SIG-M5 treated with dmso at 0.1 percent for 504 hours (cell line): ENCODE measurements at regions not wholly inside any gene's neighbourhood (a gene's known extent, or its start where the extent isn't known, plus 50 kb on each side); places are given as distances from the start of the nearest gene placed in this dataset.

Source experiments
- DNase-seq: peaks from one replicate; lab custom pipeline; 2025; ENCODE audit not compliant: unreplicated experiment; lab: John Stamatoyannopoulos, UW

DNA sequence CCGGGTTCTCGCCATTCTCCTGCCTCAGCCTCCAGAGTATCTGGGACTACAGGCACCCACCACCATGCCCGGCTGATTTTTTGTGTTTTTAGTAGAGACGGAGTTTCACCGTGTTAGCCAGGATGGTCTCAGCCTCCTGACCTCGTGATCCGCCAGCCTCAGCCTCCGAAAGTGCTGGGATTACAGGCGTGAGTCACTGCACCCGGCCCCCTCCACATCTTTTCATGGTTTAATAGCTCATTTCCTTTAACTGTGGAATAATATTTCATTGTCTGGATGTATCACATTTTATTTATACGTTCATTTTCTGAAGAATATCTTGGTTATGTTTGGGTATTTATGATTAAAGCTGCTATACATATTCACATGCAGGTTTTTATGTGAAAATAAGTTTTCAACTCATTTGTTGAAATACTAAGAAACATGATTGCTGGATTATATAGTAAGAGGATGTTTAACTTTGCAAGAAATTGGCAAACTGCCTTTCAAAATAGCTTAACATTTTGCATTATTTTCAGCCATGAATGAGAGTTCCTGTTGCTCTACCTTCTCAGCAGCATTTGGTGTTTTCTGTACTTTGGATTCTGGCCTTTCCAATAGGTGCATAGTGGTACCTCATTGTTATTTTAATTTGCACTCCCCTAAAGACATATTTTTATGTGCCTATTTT lies 591.9 kb downstream of the TECRL start:
- no peak for DNase-seq

DNA sequence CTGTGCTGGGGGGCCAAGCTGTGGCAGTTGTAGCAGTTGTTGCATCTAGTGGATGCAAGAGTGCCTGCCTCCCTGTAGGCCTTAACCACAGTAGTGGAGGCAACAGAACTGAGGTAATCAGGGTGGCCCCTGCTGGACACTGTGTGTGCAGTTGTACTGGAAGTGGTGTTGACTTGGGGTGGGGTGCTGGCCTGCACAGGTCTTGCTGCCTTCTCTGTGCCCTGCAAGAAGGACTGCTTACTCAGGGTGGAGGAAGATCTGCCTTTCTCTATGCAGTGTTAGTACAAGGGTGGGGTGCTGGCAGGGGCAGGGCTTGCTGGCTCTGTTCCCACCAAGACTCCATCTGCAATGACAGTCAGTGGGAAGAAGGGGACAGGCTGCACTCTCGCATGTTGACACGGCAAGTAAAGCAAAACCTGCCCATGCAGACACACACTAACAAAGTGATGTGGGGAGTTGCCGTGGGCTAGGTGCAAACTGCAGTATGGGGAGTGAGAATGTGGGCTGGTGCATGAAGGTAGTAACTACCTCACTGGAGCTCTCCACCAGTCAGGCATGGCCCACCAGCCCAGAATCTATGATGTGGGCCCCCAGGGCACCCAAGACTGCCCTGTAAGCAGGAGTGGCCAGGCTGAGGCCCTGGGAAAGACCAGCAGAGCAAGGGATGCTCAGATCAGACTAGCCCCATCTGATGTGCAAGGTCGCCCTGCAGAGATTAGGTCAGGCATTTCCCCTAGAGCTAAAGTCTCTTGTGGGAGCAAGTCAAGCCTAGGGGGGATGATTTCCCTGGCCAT lies 594.9 kb downstream of the TECRL start:
- no peak for DNase-seq

DNA sequence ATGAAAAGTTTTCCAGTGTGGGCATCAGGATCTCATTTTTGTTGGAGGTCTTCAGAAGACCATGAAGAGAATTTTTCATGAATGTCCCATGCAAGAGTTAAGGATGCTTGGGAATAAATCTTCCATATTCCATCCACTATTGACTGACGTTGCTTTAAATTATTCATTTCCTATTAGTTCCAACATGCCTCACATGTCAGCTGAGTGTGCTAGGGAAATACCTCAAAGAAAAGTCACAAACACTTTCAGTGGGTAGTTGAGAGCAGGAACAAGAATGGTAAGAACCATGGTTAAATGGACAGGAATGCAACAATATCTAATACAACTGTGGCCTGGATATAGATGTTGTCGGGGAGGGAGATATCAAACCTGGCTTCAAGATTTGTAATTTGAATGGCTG lies 610.1 kb downstream of the TECRL start:
- no peak for DNase-seq

DNA sequence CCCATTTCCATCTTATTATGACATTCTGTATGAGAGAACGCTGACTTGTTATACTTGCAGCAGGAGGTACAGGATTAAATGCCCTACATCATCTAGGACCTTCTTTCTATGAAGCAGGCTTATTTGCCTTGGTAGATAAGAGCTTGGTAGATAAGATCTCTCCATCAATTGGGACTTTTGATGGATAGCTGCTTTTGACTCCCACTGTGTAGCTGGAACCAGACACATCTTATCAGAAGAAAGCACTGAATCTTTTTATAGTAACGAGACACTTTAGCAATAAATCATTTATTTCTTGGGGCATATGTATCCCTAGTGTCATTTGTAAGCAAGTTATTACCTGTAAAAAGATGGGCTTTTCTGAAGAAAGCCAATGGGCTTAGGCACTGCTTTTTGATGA lies 613.9 kb downstream of the TECRL start:
- DNase-seq, result no peak

DNA sequence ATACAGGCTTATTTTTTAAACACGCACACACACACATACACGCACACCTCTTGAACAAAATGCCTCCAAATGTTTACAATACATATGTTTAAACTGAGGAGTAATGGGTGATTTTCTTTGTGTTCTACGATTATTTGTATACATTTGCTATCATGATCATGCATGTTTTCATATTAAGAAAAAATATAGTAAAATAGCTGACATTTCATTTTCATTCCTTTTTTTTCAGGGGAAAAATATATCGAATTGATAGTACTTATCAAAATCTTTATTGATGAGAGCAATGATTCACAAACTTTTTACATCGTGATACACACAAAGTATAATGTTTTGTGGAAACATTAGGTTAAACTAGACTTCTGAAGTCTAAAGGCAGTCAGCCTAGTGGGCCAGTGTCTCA lies 618.9 kb downstream of the TECRL start:
- DNase-seq, result no peak

DNA sequence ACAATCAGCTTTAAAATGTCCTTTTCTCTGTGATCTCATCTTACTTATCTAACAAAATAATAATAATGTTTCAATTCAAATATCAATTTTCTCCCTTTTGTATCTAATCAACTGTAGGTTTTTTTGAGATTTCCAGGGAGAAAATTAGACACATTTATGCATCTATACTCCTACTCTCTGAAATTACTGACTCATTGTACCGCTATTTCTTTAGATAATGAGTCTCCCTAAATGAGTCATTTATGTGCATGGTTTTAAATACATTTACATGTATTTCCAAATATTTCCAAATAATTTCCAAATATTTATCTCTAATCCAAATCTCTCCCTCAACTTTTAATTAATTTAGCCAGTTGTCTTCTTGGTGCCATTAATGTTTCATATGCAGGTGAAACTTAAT lies 621.0 kb downstream of the TECRL start:
- no peak for DNase-seq

DNA sequence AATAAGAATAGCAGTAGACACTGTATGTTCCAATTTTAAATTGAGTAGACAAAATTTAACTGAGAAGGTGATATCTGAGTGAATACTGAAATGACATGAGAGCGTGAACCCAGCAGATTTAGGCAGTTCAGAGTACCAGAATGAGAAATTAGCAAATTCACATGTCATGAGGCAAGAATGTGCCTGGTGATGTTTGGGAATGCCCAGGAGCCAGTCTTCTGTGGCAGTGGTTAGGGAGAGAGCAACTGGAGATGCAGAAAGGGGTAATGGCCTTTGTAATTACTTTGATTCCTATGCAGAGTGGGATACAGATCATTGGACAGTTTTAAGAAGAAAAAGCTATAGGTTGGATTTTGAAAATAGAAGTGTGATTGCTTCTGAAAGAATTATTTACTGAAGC lies 621.9 kb downstream of the TECRL start:
- no peak for DNase-seq

DNA sequence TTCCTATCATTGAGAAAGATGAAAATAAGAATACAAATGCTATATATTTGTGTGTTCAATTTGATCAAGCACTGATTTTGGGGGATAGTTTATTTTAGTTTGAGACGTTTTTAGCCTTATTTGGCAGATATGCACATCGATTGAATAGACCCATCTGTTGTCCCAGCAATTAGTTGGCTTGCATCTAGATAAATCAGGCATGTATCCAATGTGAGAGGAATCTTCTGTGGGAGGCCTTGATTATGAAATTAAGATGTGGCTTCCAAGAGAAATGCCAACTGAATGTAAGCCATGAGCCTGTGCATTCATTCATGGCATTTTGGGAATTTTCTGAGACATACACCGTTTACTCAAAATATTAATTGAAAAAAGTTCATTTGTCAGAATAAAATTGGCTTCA lies 623.1 kb downstream of the TECRL start:
- no peak for DNase-seq

DNA sequence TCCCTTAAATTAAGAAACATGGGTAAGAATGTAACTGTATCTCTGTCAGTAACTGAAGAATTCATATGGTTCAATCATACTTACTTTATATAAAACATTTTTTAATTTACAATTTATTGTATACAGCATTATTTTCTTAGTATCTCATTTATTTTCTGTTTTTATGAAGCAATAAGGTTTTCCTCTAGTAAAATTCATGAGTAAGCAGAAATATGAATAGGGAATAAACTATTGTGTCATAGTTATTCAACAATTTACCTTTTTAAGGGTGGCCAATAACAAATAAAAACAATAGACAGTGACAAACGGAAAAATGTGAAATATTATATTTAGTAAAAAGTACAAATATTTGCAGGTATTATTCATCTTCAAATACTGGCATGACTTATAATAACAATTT lies 624.4 kb downstream of the TECRL start:
- DNase-seq, result no peak

DNA sequence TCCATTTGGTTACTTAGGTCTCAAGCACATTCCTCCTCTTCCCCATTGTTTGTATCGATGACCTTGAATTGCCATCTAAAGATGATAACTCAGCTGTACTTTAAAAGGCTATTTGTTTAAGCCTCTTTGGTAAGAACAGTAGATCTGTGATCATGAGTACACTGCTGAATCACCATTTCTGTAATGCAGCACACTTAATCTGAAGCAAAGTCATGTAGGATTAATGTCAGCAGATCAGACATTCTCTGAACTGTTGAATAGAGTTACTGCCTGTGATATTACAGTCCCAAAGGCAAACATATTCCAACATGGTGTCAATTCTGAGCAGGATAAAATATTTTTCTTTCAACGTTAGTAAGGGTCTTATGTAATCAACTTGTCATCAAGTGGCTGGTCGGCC lies 631.6 kb downstream of the TECRL start:
- DNase-seq, result no peak

DNA sequence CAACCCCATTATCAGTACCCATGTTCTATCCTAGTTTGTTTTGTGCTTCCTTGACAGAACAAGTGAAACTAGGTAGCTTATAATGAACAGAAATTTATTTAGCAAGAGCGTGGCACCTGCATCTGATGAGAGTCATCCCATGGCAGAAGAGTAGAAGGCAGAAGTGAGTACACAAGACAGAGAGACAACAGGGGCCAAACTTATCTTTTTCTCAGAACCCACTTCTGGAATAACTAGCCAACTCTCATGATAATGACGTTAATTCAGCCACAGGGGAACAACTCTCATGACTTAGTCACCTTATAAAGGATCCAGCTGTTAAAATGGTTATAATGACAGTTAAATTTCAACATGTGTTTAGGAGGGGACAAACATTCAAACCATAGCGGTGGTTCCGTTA lies 644.9 kb downstream of the TECRL start:
- no peak for DNase-seq

DNA sequence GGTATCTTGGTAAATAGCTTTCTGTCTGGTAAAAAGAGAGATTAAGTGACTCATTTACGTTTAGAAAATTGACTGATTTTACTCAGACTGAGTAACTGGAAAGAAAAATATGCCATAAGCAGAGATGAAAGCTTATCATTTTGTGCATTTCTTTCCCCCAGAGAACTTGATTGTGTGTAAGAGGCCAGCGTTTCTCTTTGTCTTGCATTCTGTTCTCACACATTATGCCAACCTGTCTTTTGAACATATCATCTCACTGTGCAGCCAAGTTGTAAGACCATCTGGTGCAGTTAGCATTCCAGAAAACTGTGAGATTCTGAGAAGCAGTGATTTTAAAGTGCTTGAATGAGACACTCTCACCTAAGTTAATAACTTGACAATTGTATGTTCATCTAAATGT lies 651.3 kb downstream of the TECRL start:
- no peak for DNase-seq

DNA sequence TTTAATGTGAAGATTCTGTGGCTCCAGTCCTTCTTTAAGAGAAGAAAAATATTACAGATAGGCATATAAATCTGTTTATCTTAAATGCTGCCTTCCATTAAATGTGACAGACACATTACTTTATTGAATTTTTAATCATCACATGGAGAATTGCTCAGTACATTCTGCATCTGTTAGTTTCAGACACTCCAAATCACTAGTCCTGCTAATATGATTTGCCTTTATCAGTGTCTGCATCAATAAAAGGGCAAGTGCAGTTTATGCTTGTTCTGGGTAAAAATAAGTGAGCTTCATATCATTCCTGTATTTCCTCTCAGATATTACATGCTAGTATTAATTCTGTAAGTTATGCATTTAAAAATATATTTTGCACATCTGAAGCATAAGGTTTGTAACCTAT lies 666.4 kb downstream of the TECRL start:
- DNase-seq, result no peak

DNA sequence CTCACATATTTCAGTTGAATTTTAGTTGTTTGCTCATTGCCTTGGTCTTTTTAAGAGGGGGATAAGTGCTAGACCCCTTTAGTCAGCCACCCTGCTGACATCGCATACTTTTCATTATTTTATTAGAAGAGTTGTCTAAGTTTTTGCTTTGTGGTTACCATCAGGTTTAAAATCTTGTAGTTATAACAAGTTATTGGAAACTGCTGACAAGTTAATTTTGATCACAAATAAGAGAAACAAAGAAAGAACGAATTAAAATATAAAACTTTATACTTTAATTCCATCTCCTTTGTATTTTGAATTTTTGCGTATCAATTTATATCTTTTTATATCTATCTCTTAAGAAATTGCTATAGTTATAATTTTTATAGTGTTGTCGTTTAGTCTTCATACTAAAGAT lies 679.7 kb downstream of the TECRL start:
- no peak for DNase-seq

DNA sequence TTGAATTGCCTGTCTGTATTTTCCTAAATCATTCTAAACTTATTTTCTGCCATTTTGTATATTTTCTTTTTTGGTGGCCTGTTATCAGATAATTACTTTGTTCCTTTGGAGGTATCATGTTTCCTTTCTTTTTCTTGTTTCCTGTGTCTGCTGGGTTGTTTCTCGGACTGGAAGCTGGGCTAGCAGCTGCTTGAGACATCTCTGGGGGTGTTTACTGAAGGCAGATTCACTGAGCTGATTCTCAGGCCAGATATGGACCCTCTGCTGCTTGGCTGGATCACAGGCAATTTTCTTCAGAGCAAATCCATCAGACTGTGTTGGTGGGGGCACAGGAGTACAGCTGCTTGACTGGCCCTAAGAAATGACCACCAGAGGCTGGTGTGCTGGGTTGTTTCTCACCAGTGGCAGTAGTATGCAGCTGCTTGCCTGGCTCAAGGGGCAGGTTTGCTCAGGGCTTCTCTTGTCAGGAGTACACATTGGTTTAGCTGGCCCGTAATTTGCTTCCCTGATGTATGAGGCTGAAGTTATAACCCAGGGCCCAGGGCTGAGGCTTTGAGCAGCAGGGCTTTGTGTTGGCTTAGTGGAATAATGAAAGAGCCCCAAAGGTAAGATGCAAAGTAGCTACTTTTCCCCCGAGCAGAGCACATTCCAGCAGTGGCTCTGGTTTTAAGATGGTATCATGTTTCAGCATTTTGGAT lies 680.6 kb downstream of the TECRL start:
- DNase-seq, result no peak

DNA sequence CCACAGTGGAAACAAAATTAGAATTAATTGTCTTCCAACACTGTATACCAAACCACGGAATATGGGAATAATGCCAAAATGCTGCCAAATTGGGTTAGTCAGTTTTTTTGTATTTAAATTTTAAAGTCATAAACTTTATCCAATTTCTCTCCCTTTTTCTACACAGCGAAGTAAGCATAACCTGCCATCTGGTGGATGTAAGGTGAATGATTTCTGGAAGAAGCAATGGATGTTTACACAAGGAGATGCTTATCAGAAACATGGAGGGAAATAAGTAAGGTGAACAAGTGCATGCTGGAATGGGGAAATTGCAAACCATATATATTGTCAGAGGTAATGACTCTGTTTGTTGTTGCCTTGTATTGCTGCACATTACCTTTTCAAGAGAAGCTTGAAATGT lies 691.9 kb downstream of the TECRL start:
- DNase-seq, result peak; percentile 42

DNA sequence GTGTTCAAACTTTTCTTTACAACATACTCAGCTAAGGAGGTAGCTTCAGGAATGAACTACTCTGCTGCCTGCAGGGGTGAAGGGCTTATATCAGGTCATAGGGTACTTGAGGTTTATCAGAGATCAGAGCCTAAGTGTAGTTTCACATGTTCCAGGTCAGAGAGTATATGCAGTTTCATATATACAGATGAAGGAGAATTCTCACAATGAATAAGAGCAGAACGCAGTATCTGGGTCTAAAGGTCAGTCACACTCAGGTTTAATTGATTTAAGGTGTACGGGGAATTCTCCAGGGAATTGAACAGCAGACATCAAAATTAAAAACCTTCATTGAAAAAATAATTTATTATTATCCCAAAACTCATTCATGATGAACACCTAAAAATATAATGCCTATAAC lies 700.6 kb downstream of the TECRL start:
- no peak for DNase-seq

DNA sequence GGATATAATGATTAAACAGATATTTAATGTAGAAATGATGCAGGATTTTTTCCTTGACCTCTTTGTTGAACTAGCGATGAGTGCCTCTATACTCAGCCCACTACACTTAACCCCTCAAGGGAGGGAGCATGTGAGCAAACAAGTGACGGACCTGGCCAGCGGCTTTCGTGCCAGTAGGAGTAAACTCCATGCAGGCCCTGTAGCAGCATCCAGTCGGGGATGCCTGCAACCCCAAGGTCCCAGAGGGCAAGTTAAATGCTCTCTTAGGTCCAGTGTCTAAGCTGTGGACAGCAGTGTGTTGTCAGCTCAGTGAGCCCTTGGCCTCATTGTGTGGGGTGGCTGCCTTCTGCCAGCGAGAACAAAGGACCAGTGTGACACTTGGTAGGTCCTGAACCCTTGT lies 708.7 kb downstream of the TECRL start:
- no peak for DNase-seq

DNA sequence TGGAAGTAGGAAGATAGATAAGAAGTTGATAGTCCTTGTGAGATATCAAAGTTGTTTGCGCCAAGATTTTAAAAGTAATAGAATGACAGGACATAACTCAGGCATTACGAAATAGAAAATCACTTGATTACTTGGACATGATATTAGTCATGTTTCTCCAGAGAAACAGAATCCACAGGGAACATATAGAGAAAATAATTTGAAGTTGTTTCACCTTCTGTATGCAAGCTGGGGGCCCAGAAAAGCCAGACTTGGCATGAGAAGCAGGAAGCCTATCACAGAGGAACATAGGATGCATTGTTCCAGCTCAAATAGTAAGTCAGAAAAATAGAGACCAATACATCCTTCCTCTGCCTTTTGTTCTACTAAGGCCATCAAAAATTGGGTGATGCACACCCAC lies 715.9 kb downstream of the TECRL start:
- DNase-seq, result no peak

DNA sequence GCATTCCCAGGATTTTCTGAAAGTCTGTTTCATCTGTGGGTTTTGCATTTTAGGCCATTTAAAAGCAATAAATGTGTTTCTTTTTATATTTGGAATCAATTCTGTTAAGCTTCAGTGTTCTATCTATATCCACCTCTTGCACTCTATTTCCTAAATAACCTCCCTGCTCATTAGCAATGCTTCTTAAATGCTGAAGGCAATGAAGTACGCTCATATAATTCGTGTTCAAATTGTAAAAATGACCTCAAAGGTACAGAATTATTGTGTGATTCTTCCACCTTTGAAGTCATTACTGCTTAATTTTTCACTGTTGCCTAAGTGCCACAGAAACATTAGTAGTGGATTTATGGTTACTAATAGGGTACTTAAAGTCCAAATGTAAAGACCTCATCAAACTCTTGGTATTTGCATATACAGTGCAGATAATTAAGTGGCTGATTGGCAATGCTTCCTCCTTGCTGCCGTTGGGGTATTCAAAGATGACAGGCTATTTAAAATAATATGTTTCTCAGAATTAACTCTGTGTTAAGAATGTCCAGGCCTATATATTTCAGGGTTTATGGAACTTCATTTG lies 730.8 kb downstream of the TECRL start:
- no peak for DNase-seq

DNA sequence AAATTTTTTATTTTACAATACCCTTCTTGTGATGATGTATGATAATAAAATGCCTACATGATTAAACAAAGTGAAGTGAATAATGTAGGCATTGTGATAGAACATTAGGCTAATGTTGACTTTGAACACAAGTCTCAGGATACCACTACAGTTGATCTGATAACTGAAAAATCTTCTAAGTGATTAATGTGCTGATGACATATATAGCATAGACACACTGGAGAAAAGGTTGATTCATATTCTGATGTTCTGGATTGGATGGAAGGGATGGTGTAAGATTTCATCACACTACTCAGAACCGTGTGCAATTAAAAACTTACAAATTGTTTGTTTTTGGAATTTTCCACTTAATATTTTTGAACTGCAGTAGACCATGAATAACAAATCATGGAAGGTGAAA lies 738.5 kb downstream of the TECRL start:
- DNase-seq, result no peak

DNA sequence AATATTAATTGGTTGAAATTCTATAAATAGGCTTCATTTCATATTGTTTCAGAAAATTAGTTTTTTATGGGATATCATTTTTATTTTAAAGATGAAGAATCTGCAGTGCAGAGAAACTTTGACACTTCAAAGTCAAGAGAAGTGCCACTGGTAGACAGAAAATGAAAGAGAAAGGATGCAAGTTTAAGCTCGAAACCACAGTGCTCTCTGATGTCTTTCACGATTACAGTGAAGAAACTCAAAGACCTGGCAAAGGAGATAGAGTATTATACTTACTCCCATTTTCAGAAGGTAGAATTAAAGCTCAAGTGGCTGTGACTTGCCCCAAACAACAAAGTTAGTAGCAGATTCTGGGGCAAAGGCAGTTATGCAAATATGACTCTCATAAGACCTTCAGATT lies 745.4 kb downstream of the TECRL start:
- no peak for DNase-seq
